NCI-H1105 treated with DMSO at 0.1 percent for 48 hours (cell line): ENCODE measurements at regions not wholly inside any gene's neighbourhood (a gene's known extent, or its start where the extent isn't known, plus 50 kb on each side); places are given as distances from the start of the nearest gene placed in this dataset.
A peak's percentile ranks its signal among the peaks of the same experiment; 100 is the strongest.

Source experiments
- DNase-seq: peaks from one replicate; lab custom pipeline; 2025; lab: John Stamatoyannopoulos, UW

GRCh38 chr2:207236156-207236935 lies 70.6 kb upstream of the KLF7 start:
- DNase-seq = no peak

- no peak for DNase-seq
These were observed 73.3 kb upstream of the KLF7 start for GRCh38 chr2:207238831-207239701.

- DNase-seq = peak; percentile 15
These were observed 74.2 kb upstream of the KLF7 start for GRCh38 chr2:207239754-207240494.

- no peak for DNase-seq
These were observed 74.9 kb upstream of the KLF7 start for GRCh38 chr2:207240649-207241048.

- no peak for DNase-seq
These were observed 75.5 kb upstream of the KLF7 start for GRCh38 chr2:207241198-207241597.

GRCh38 chr2:207243601-207244000 lies 77.9 kb upstream of the KLF7 start:
- no peak for DNase-seq

GRCh38 chr2:207244971-207245925 lies 79.5 kb upstream of the KLF7 start:
- no peak for DNase-seq

- no peak for DNase-seq
These were observed 83.1 kb upstream of the KLF7 start for GRCh38 chr2:207248702-207249377.

GRCh38 chr2:207251022-207251421 lies 85.3 kb upstream of the KLF7 start:
- DNase-seq = no peak

GRCh38 chr2:207251573-207252192 lies 85.9 kb upstream of the KLF7 start:
- no peak for DNase-seq

- no peak for DNase-seq
These were observed 86.7 kb upstream of the KLF7 start for GRCh38 chr2:207252416-207252815.

- DNase-seq = peak; percentile 11
These were observed 87.4 kb upstream of the KLF7 start for GRCh38 chr2:207252979-207253645.

GRCh38 chr2:207253666-207254345 lies 88.1 kb upstream of the KLF7 start:
- DNase-seq = no peak

- no peak for DNase-seq
These were observed 89.1 kb upstream of the KLF7 start for GRCh38 chr2:207254591-207255464.

- DNase-seq = no peak
These were observed 90.1 kb upstream of the KLF7 start for GRCh38 chr2:207255565-207256470.

- DNase-seq = no peak
These were observed 90.9 kb upstream of the KLF7 start for GRCh38 chr2:207256476-207257207.
